GM12874 (cell line): ENCODE measurements at regions not wholly inside any gene's neighbourhood (a gene's known extent, or its start where the extent isn't known, plus 50 kb on each side); places are given as distances from the start of the nearest gene placed in this dataset.

ENCODE experiments used
- CTCF ChIP-seq: IDR thresholded peaks from 2 replicates; pipeline ENCODE4 v1.5.1; 2011; ENCODE audit warnings: low read depth, mild to moderate bottlenecking, control low read depth, low read length, moderate library complexity; ENCODE audit not compliant: insufficient read depth

- no peak for TF ChIP-seq CTCF
Observed at GRCh38 chr3:153892126-153892525, 229.1 kb upstream of the ARHGEF26 start.

DNA sequence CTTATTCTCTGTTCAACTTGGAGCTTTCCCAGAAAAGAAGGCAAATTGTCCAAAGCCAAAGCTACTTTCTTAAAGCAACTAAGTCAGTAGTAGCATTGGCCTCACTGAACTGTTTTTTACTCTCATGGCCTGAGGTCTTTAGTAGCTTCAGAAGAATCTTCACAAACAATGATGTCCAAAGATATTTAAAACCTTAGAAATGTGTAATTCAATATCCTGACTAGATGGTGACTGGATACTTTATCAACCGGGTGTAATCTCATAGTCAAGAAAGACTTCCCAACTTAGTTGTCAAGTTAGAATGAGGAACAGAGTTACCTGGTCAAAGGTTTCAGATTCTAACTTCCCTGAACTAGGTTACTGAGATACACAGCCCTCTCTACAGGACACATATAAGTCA lies 226.3 kb upstream of the ARHGEF26 start:
- no peak for TF ChIP-seq CTCF

DNA sequence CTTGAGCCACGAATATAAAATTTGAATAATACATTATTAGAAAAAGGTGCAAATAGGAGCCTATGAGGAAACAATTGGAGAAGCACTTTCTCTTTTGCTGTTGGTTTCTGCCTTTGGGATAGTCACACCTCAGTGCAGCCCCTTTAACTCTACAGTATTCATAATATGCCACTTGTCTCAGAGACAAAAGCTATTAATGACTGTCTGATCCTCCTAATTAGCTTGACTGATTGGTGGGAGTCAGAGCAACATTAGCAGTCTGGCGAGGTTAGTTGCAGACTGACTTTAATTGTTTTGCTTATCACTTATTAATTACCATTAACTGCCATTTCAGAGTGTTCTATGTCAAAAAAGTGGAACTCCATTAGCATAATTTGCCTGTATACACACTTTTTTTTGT lies 225.0 kb upstream of the ARHGEF26 start:
- no peak for TF ChIP-seq CTCF

DNA sequence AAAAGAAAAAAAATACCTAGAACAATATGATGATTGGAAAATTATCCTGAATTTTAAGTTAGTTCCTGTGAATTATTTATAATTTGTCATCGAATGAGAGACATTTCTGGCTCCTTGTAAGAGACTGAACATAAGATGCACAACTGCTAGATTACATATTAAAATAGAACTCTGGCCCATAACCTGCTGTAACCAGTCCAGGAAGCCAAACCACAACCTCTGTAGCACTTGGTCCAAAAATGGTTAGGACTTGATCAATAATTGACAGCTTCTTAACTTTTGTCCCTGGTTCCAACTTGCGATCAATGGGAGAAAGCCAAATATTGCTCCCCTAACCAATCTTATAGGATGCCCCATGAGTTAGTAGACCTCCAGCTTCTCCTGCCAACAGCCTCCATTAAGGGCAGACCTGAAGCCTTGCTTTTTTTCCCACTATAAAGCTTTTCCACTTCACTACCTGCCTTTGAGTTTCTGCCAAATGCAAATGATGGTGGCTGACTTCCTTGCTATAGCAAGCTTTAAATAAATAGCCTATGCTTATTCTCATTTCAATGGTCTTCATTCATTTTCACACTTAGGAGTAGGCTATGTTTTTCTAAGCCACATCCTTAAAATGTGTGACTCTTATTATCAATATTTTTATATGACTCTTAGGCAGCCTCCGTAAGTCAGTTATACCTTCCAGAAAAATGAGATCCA lies 224.0 kb upstream of the ARHGEF26 start:
- TF ChIP-seq CTCF, result no peak

DNA sequence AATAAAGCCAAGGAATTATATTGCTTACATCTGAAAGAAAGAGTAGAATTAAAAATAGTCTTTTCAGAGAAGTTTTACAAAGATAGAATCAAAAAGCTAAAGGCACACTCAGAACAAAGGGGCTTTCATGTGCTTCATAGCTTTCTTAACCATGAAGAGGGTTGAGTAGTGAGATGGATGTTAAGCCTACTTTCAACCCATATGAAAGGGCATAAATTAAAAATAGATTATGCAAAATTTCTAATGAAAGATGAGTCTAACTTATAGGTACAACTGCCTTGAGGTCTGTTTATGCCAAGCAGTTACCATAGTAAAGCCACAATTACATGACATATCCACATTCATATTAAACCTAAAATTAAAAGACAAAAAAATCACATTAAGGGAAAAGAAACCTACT lies 223.3 kb upstream of the ARHGEF26 start:
- TF ChIP-seq CTCF, result no peak

- TF ChIP-seq CTCF, result no peak
Observed at GRCh38 chr3:153901152-153901551, 220.0 kb upstream of the ARHGEF26 start.

GRCh38 chr3:153901991-153902390 lies 219.2 kb upstream of the ARHGEF26 start:
- no peak for TF ChIP-seq CTCF
